Lower lobe of right lung (tissue), 2 donors: ENCODE measurements at regions not wholly inside any gene's neighbourhood (a gene's known extent, or its start where the extent isn't known, plus 50 kb on each side); places are given as distances from the start of the nearest gene placed in this dataset.

Experiments
- ATAC-seq, 2 donors: fragments of 200-7000 bp; cut with Tn5 transposase; one replicate each; pipeline ENCODE4 v1.9.1; 2020 to 2022; ENCODE audit warnings: mild to moderate bottlenecking in 2 of 2, moderate library complexity in 2 of 2
- DNase-seq: peaks from one replicate; pipeline ENCODE4 v3.0.0-alpha.2; 2020
- H3K27ac ChIP-seq: fragments of 200-600 bp; one replicate; pipeline ENCODE4 v1.8.0; 2022
- H3K27me3 ChIP-seq: fragments of 200-600 bp; one replicate; pipeline ENCODE4 v1.8.0; 2022; ENCODE audit warnings: low read depth
- H3K36me3 ChIP-seq: fragments of 200-600 bp; one replicate; pipeline ENCODE4 v1.8.0; 2022; ENCODE audit warnings: mild to moderate bottlenecking
- H3K4me1 ChIP-seq: fragments of 200-600 bp; one replicate; pipeline ENCODE4 v1.8.0; 2022
- H3K4me3 ChIP-seq: fragments of 200-600 bp; one replicate; pipeline ENCODE4 v1.8.0; 2022; ENCODE audit warnings: mild to moderate bottlenecking
- H3K9me3 ChIP-seq: fragments of 200-600 bp; one replicate; pipeline ENCODE4 v1.8.0; 2022
- CTCF ChIP-seq: fragments of 200-600 bp; IDR thresholded peaks from one replicate; pipeline ENCODE4 v1.8.0; 2022; ENCODE audit warnings: antibody characterized with exemption, mild to moderate bottlenecking
- intact Hi-C: fragments of 100-400 bp; cut with DNase I; formaldehyde crosslinking; loops from one replicate; pipeline ENCODE4 v1.11.0; 2022
- donor health status: DM: no; HTN: yes; CAD: no; lungs with severe emphysema.

GRCh38 chr6:88232753-88233152 lies 66.6 kb upstream of the CNR1 start:
- H3K27me3 ChIP-seq: no peaks in the 10 kb centered on the region
- intact Hi-C loops: no loop called here

GRCh38 chr6:88223298-88223697 lies 57.2 kb upstream of the CNR1 start:
- ATAC-seq (no peak), DNase-seq (no peak)
- Histone ChIP-seq H3K36me3 (no peaks in the 10 kb centered on the region), H3K4me3 (no peak overlapping the region), H3K27me3 (no peaks in the 10 kb centered on the region), H3K9me3 (no peaks in the 10 kb centered on the region), H3K4me1 (no peaks in the 10 kb centered on the region), H3K27ac (no peak overlapping the region)
- no peak for TF ChIP-seq CTCF
- intact Hi-C loops: no loop called here

More at GRCh38 chr6:88232753-88233152, 66.6 kb upstream of the CNR1 start:
- H3K27ac ChIP-seq: no peak overlapping the region
- DNase-seq: no peak
- no peaks in the 10 kb centered on the region for H3K36me3 ChIP-seq
- H3K4me1 ChIP-seq: no peaks in the 10 kb centered on the region
- no peak overlapping the region for H3K4me3 ChIP-seq
- no peak for TF ChIP-seq CTCF
- peaks cover 22% of the 10 kb centered on the region for H3K9me3 ChIP-seq
- no peak for ATAC-seq

GRCh38 chr6:88220493-88220892 lies 54.3 kb upstream of the CNR1 start:
- DNase-seq (no peak), ATAC-seq (no peak)
- Histone ChIP-seq H3K27me3 (no peaks in the 10 kb centered on the region), H3K9me3 (no peaks in the 10 kb centered on the region), H3K36me3 (no peaks in the 10 kb centered on the region), H3K4me3 (no peak overlapping the region), H3K4me1 (no peaks in the 10 kb centered on the region), H3K27ac (no peak overlapping the region)
- no peak for TF ChIP-seq CTCF
- intact Hi-C loops: no loop called here

GRCh38 chr6:88216182-88216581 lies 50.0 kb upstream of the CNR1 start:
- no peak for TF ChIP-seq CTCF
- Histone ChIP-seq H3K4me3 (no peak overlapping the region), H3K4me1 (no peaks in the 10 kb centered on the region), H3K27me3 (no peaks in the 10 kb centered on the region), H3K27ac (no peak overlapping the region), H3K36me3 (no peaks in the 10 kb centered on the region), H3K9me3 (no peaks in the 10 kb centered on the region)
- intact Hi-C loops: no loop called here
- ATAC-seq (no peak), DNase-seq (no peak)
